ENCODE measurements at regions not wholly inside any gene's neighbourhood (a gene's known extent, or its start where the extent isn't known, plus 50 kb on each side); places are given as distances from the start of the nearest gene placed in this dataset.

- H4K20me1 ChIP-seq (ENCODE audit: control insufficient read depth, extremely low read depth, insufficient read depth, low read length), result no peaks in the 10 kb centered on the region
- H3K79me2 ChIP-seq (ENCODE audit: control insufficient read depth, insufficient read depth, low read length), result no peaks in the 10 kb centered on the region
- DNase-seq (ENCODE audit: low read depth, low spot score), result no peak
- no peaks in the 10 kb centered on the region for H3K9me3 ChIP-seq (ENCODE audit: control insufficient read depth, low read depth, low read length)
- H3K27ac ChIP-seq (ENCODE audit: control insufficient read depth, insufficient read depth, low read length), result peak overlapping the region; percentile 80
- H2AFZ ChIP-seq (ENCODE audit: control insufficient read depth, low read length), result peak overlapping the region; percentile 3
- dilution Hi-C loops (cut with MboI; ENCODE audit: extremely low pct_ligation_motif_present, low sequenced_read_pairs), result no loop called here
- H3K4me1 ChIP-seq (ENCODE audit: control insufficient read depth, extremely low read depth, insufficient read depth, low read length), result peaks cover 35% of the 10 kb centered on the region
- H3K36me3 ChIP-seq (ENCODE audit: control insufficient read depth in 2 of 2, extremely low read depth in 1 of 2, insufficient read depth in 2 of 2, low read length in 2 of 2), result no peaks in the 10 kb centered on the region
- FAIRE-seq, result no peak
- H3K27me3 ChIP-seq (ENCODE audit: control insufficient read depth, extremely low read depth, insufficient read depth, low read length), result no peaks in the 10 kb centered on the region
- TF ChIP-seq, protein P1, sequence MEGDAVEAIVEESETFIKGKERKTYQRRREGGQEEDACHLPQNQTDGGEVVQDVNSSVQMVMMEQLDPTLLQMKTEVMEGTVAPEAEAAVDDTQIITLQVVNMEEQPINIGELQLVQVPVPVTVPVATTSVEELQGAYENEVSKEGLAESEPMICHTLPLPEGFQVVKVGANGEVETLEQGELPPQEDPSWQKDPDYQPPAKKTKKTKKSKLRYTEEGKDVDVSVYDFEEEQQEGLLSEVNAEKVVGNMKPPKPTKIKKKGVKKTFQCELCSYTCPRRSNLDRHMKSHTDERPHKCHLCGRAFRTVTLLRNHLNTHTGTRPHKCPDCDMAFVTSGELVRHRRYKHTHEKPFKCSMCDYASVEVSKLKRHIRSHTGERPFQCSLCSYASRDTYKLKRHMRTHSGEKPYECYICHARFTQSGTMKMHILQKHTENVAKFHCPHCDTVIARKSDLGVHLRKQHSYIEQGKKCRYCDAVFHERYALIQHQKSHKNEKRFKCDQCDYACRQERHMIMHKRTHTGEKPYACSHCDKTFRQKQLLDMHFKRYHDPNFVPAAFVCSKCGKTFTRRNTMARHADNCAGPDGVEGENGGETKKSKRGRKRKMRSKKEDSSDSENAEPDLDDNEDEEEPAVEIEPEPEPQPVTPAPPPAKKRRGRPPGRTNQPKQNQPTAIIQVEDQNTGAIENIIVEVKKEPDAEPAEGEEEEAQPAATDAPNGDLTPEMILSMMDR (optimal IDR thresholded peaks at IDR 0.05 in 1 of 3, IDR thresholded peaks at IDR 0.05 in 1 of 3, conservative IDR thresholded peaks at IDR 0.05 in 1 of 3; ENCODE audit: extremely low read depth in 1 of 3, insufficient read depth in 2 of 3, low read length in 3 of 3), result no peak
- TF ChIP-seq EZH2 (IDR thresholded peaks at IDR 0.05; ENCODE audit: low read length), result no peak
- H3K4me3 ChIP-seq (ENCODE audit: control insufficient read depth in 2 of 3, extremely low read depth in 1 of 3, insufficient read depth in 2 of 3, low read depth in 1 of 3, low read length in 3 of 3), result peak overlapping the region; percentile 1 to 45 (median 29)
- no peaks in the 10 kb centered on the region for H3K9me1 ChIP-seq (ENCODE audit: control insufficient read depth, extremely low read depth, insufficient read depth, low read length)
- H3K4me2 ChIP-seq (ENCODE audit: control insufficient read depth, extremely low read depth, insufficient read depth, low read depth, low read length), result peak overlapping the region; percentile 27
- H3K9ac ChIP-seq (ENCODE audit: control insufficient read depth, extremely low read depth, insufficient read depth, low read length), result peak overlapping the region; percentile 60
Observed at GRCh38 chr6:12484519-12484918, 194.4 kb downstream of the EDN1 start.

DNA sequence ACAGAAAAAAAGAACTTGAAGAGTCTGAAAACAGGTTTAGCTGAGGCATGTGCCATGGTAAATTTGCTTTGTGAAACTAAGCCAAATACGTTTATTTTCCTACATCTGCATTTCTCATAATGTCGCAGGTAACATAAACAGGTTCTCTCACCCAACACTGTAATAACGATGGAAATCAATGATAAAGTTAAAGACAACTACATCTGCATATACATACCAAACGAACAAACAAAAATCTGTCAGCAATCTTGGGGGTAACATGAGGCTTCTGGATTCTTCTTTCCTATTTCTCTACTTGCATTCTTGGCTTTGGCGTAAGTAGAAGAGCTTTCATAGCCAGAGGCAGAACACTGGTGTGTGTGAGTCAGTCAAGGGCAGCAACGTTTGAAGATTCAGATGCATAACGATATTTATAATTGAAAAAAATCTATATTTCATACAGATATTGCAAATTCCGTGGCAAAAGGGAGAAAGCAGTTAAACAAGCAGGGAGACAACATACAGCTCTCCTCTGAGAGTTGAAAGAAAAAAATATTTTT lies 195.1 kb downstream of the EDN1 start:
- no peak overlapping the region for H3K4me3 ChIP-seq (ENCODE audit: control insufficient read depth in 2 of 3, extremely low read depth in 1 of 3, insufficient read depth in 2 of 3, low read depth in 1 of 3, low read length in 3 of 3)
- dilution Hi-C loops (cut with MboI; ENCODE audit: extremely low pct_ligation_motif_present, low sequenced_read_pairs), result no loop called here
- TF ChIP-seq, protein P1 (optimal IDR thresholded peaks at IDR 0.05 in 1 of 3, IDR thresholded peaks at IDR 0.05 in 1 of 3, conservative IDR thresholded peaks at IDR 0.05 in 1 of 3; ENCODE audit: extremely low read depth in 1 of 3, insufficient read depth in 2 of 3, low read length in 3 of 3), result no peak
- TF ChIP-seq EZH2 (IDR thresholded peaks at IDR 0.05; ENCODE audit: low read length), result no peak
- H3K27me3 ChIP-seq (ENCODE audit: control insufficient read depth, extremely low read depth, insufficient read depth, low read length), result no peaks in the 10 kb centered on the region
- no peaks in the 10 kb centered on the region for H3K9me3 ChIP-seq (ENCODE audit: control insufficient read depth, low read depth, low read length)
- H3K4me2 ChIP-seq (ENCODE audit: control insufficient read depth, extremely low read depth, insufficient read depth, low read depth, low read length), result peak overlapping the region; percentile 27
- H3K27ac ChIP-seq (ENCODE audit: control insufficient read depth, insufficient read depth, low read length), result peak overlapping the region; percentile 80
- no peaks in the 10 kb centered on the region for H3K79me2 ChIP-seq (ENCODE audit: control insufficient read depth, insufficient read depth, low read length)
- no peak overlapping the region for H2AFZ ChIP-seq (ENCODE audit: control insufficient read depth, low read length)
- peak; percentile 89 for FAIRE-seq
- no peaks in the 10 kb centered on the region for H3K36me3 ChIP-seq (ENCODE audit: control insufficient read depth in 2 of 2, extremely low read depth in 1 of 2, insufficient read depth in 2 of 2, low read length in 2 of 2)
- no peaks in the 10 kb centered on the region for H3K9me1 ChIP-seq (ENCODE audit: control insufficient read depth, extremely low read depth, insufficient read depth, low read length)
- peak overlapping the region; percentile 60 for H3K9ac ChIP-seq (ENCODE audit: control insufficient read depth, extremely low read depth, insufficient read depth, low read length)
- H3K4me1 ChIP-seq (ENCODE audit: control insufficient read depth, extremely low read depth, insufficient read depth, low read length), result peaks cover 35% of the 10 kb centered on the region
- H4K20me1 ChIP-seq (ENCODE audit: control insufficient read depth, extremely low read depth, insufficient read depth, low read length), result no peaks in the 10 kb centered on the region
- no peak for DNase-seq (ENCODE audit: low read depth, low spot score)
